GM23338 (cell line): ENCODE measurements at regions not wholly inside any gene's neighbourhood (a gene's known extent, or its start where the extent isn't known, plus 50 kb on each side); places are given as distances from the start of the nearest gene placed in this dataset.

ENCODE experiments used
- ATAC-seq: fragments of 200-7000 bp; cut with Tn5 transposase; 3 replicates; pipeline ENCODE4 v1.9.1; 2020
- DNase-seq: peaks from one replicate; pipeline ENCODE4 v3.0.0-alpha.2; 2015; ENCODE audit warnings: low spot score
- H2AFZ ChIP-seq: fragments of 200-600 bp; sonication (generic); 2 replicates; pipeline ENCODE4 v1.8.0; 2016; ENCODE audit warnings: antibody characterized with exemption, mild to moderate bottlenecking, moderate library complexity
- H3F3A ChIP-seq: fragments of 200-600 bp; sonication (generic); replicated peaks from 2 replicates; pipeline ENCODE4 v1.8.0; 2017; ENCODE audit warnings: antibody characterized with exemption, mixed run types, low read depth
- H3K27ac ChIP-seq: fragments of 200-600 bp; sonication (generic); 2 replicates; pipeline ENCODE4 v1.6.1; 2016; ENCODE audit warnings: low read depth
- H3K27me3 ChIP-seq: fragments of 200-600 bp; sonication (generic); 2 replicates; pipeline ENCODE4 v1.8.0; 2016; ENCODE audit warnings: mild to moderate bottlenecking, mixed run types, moderate library complexity; ENCODE audit not compliant: insufficient read depth
- H3K36me3 ChIP-seq: fragments of 200-600 bp; sonication (generic); 2 replicates; pipeline ENCODE4 v1.8.0; 2016; ENCODE audit warnings: mild to moderate bottlenecking; ENCODE audit not compliant: insufficient read depth
- H3K4me1 ChIP-seq: fragments of 200-600 bp; sonication (generic); 2 replicates; pipeline ENCODE4 v1.8.0; 2016; ENCODE audit warnings: mild to moderate bottlenecking, moderate library complexity; ENCODE audit not compliant: insufficient read depth
- H3K4me2 ChIP-seq: fragments of 200-600 bp; sonication (generic); 2 replicates; pipeline ENCODE4 v1.7.1; 2017; ENCODE audit warnings: mixed run types
- H3K4me3 ChIP-seq: fragments of 200-600 bp; sonication (generic); 2 replicates; pipeline ENCODE4 v1.6.1; 2016; ENCODE audit warnings: mixed run types
- H3K79me2 ChIP-seq: fragments of 200-600 bp; sonication (generic); replicated peaks from 2 replicates; pipeline ENCODE4 v1.8.0; 2017; ENCODE audit warnings: mild to moderate bottlenecking; ENCODE audit not compliant: insufficient read depth
- H3K9me2 ChIP-seq: fragments of 200-600 bp; sonication (generic); 2 replicates; pipeline ENCODE4 v1.8.0; 2017; ENCODE audit not compliant: insufficient read depth
- H4K20me1 ChIP-seq: fragments of 200-600 bp; sonication (generic); replicated peaks from 2 replicates; pipeline ENCODE4 v1.8.0; 2017; ENCODE audit warnings: mild to moderate bottlenecking; ENCODE audit not compliant: insufficient read depth
- H3K27ac Mint-ChIP-seq: 2 replicates; pipeline ENCODE4 v1.8.0; 2020; ENCODE audit warnings: inconsistent platforms, mild to moderate bottlenecking, moderate library complexity, mixed read lengths
- H3K27me3 Mint-ChIP-seq: 3 replicates; pipeline ENCODE4 v1.8.0; 2022; ENCODE audit warnings: low read depth, mild to moderate bottlenecking, moderate library complexity, mixed read lengths, inconsistent platforms; ENCODE audit not compliant: insufficient read depth, poor library complexity
- H3K36me3 Mint-ChIP-seq: 3 replicates; pipeline ENCODE4 v1.8.0; 2021; ENCODE audit warnings: low read depth, mild to moderate bottlenecking, inconsistent platforms, moderate library complexity, mixed read lengths
- H3K4me1 Mint-ChIP-seq: 3 replicates; pipeline ENCODE4 v1.8.0; 2020; ENCODE audit warnings: mild to moderate bottlenecking, inconsistent platforms, mixed read lengths
- H3K4me3 Mint-ChIP-seq: 3 replicates; pipeline ENCODE4 v1.8.0; 2021; ENCODE audit warnings: moderate library complexity, mild to moderate bottlenecking, inconsistent platforms, mixed read lengths
- H3K9me3 Mint-ChIP-seq: 3 replicates; pipeline ENCODE4 v1.8.0; 2020; ENCODE audit warnings: moderate library complexity, mild to moderate bottlenecking, inconsistent platforms, mixed read lengths
- CREB1 ChIP-seq: fragments of 250-450 bp; sonication (Bioruptor Pico); IDR thresholded peaks from 2 replicates; pipeline ENCODE4 v1.5.0; 2020; ENCODE audit warnings: low read depth, mild to moderate bottlenecking, moderate library complexity
- ETS1 ChIP-seq: IDR thresholded peaks from 2 replicates; pipeline ENCODE4 v1.6.1; 2016; ENCODE audit warnings: antibody characterized with exemption
- EZH2phosphoT487 ChIP-seq: fragments of 200-600 bp; sonication (generic); IDR thresholded peaks from one replicate; pipeline ENCODE4 v1.8.1; 2018; ENCODE audit warnings: antibody characterized with exemption; ENCODE audit not compliant: unreplicated experiment
- JUNB ChIP-seq: IDR thresholded peaks from one replicate; pipeline ENCODE4 v1.6.1; 2016; ENCODE audit warnings: antibody characterized with exemption; ENCODE audit not compliant: unreplicated experiment
- NANOG ChIP-seq: IDR thresholded peaks from 2 replicates; pipeline ENCODE4 v1.6.1; 2016; ENCODE audit warnings: antibody characterized with exemption, borderline replicate concordance
- POLR2AphosphoS5 ChIP-seq: IDR thresholded peaks from 2 replicates; pipeline ENCODE4 v1.6.1; 2016; ENCODE audit warnings: antibody characterized with exemption, low read depth
- STAT1 ChIP-seq: IDR thresholded peaks from one replicate; pipeline ENCODE4 v1.6.1; 2016; ENCODE audit warnings: antibody characterized with exemption; ENCODE audit not compliant: unreplicated experiment
- ZNF114 ChIP-seq: fragments of 250-450 bp; sonication (Bioruptor Pico); IDR thresholded peaks from 2 replicates; pipeline ENCODE4 v1.5.0; 2020; ENCODE audit warnings: mild to moderate bottlenecking, moderate library complexity
- ZNF462 ChIP-seq: fragments of 250-450 bp; sonication (Bioruptor Pico); IDR thresholded peaks from 2 replicates; pipeline ENCODE4 v1.5.0; 2020; ENCODE audit warnings: mild to moderate bottlenecking, moderate library complexity
- TF ChIP-seq, protein P1 (sequence below), 2 experiments: fragments of 200-600 bp in 1 of 2; sonication (generic) in 1 of 2; conservative IDR thresholded peaks; 2 replicates each; pipeline versions ENCODE4 v1.5.1 to v1.6.1; 2016 to 2017; ENCODE audit warnings: antibody characterized with exemption in 2 of 2, low read depth in 2 of 2, mild to moderate bottlenecking in 2 of 2, moderate library complexity in 1 of 2

- DNase-seq (peak; percentile 76), ATAC-seq (peak; percentile 89)
- H3K27me3 ChIP-seq: no peaks in the 10 kb centered on the region
- no peak overlapping the region for H3K4me3 Mint-ChIP-seq
- no peaks in the 10 kb centered on the region for H3K36me3 Mint-ChIP-seq
- no peaks in the 10 kb centered on the region for H3K36me3 ChIP-seq
- H4K20me1 ChIP-seq: no peaks in the 10 kb centered on the region
- no peaks in the 10 kb centered on the region for H3K27me3 Mint-ChIP-seq
- H3K27ac Mint-ChIP-seq: no peak overlapping the region
- H3K4me3 ChIP-seq: no peak overlapping the region
- no peaks in the 10 kb centered on the region for H3K9me3 Mint-ChIP-seq
- no peak overlapping the region for H3K27ac ChIP-seq
- H3K9me2 ChIP-seq: no peaks in the 10 kb centered on the region
- no peaks in the 10 kb centered on the region for H3F3A ChIP-seq
- TF ChIP-seq JUNB (no peak), STAT1 (no peak), POLR2AphosphoS5 (no peak), ZNF114 (no peak)
- H3K4me2 ChIP-seq: 0 out of 2 replicates have a peak overlapping the region, but pooled peaks have one; percentile 18
- H3K4me1 ChIP-seq: peaks cover 7% of the 10 kb centered on the region; the same call in 1 of the 2 replicates
- H2AFZ ChIP-seq: peak overlapping the region; percentile 89
- no peaks in the 10 kb centered on the region for H3K79me2 ChIP-seq
- H3K4me1 Mint-ChIP-seq: peaks cover 12% of the 10 kb centered on the region
Observed at GRCh38 chr5:174195517-174195916, 150.0 kb downstream of the NSG2 start.

- H4K20me1 ChIP-seq: no peaks in the 10 kb centered on the region
- Mint-ChIP-seq H3K9me3 (no peaks in the 10 kb centered on the region), H3K36me3 (no peaks in the 10 kb centered on the region), H3K4me1 (peaks cover 12% of the 10 kb centered on the region), H3K27me3 (no peaks in the 10 kb centered on the region), H3K4me3 (no peak overlapping the region), H3K27ac (no peak overlapping the region)
- ATAC-seq (no peak), DNase-seq (no peak)
- no peak overlapping the region for H3K4me2 ChIP-seq
- no peak overlapping the region for H3K4me3 ChIP-seq
- TF ChIP-seq ZNF462 (CRISPR knock-in tag) (no peak), ZNF114 (no peak), JUNB (no peak), NANOG (no peak), STAT1 (no peak), EZH2phosphoT487 (no peak), ETS1 (no peak), CREB1 (CRISPR knock-in tag) (no peak)
- TF ChIP-seq, protein P1, sequence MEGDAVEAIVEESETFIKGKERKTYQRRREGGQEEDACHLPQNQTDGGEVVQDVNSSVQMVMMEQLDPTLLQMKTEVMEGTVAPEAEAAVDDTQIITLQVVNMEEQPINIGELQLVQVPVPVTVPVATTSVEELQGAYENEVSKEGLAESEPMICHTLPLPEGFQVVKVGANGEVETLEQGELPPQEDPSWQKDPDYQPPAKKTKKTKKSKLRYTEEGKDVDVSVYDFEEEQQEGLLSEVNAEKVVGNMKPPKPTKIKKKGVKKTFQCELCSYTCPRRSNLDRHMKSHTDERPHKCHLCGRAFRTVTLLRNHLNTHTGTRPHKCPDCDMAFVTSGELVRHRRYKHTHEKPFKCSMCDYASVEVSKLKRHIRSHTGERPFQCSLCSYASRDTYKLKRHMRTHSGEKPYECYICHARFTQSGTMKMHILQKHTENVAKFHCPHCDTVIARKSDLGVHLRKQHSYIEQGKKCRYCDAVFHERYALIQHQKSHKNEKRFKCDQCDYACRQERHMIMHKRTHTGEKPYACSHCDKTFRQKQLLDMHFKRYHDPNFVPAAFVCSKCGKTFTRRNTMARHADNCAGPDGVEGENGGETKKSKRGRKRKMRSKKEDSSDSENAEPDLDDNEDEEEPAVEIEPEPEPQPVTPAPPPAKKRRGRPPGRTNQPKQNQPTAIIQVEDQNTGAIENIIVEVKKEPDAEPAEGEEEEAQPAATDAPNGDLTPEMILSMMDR (conservative IDR thresholded peaks at IDR 0.05; ENCODE audit: low read depth in 2 of 2): no peak
- no peaks in the 10 kb centered on the region for H3K36me3 ChIP-seq
- no peak overlapping the region; the same call in 1 of the 2 replicates for H2AFZ ChIP-seq
- H3K79me2 ChIP-seq: no peaks in the 10 kb centered on the region
- no peaks in the 10 kb centered on the region for H3F3A ChIP-seq
- no peaks in the 10 kb centered on the region for H3K27me3 ChIP-seq
- no peaks in the 10 kb centered on the region for H3K9me2 ChIP-seq
- H3K27ac ChIP-seq: no peak overlapping the region
- peaks cover 7% of the 10 kb centered on the region; the same call in 1 of the 2 replicates for H3K4me1 ChIP-seq
Observed at GRCh38 chr5:174197929-174198328, 152.4 kb downstream of the NSG2 start.
